ENCODE measurements at regions not wholly inside any gene's neighbourhood (a gene's known extent, or its start where the extent isn't known, plus 50 kb on each side); places are given as distances from the start of the nearest gene placed in this dataset.

DNA sequence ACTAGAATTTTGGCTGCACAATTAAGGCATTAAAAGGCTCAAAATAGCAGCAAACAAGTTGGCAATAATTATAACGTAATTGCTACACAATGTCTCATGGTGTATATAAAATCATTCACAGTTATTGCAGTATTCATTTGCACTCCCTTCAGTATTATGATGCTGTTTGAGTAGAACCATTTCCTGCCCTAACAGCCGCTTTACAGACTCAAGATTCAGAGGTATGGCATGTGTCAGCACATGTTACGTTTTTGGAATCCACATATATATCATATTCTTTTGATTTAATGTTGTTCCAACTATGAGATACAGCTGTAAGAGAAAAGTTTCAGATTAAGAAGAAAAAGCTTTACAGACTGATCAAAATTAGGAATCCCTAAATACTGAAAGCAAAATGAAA lies 56.3 kb upstream of the NCKAP5 start:
- H3K27ac Mint-ChIP-seq (ENCODE audit: unreplicated experiment), result no peak overlapping the region
- peaks cover 3% of the 10 kb centered on the region for H3K27me3 Mint-ChIP-seq (ENCODE audit: unreplicated experiment)
- TF ChIP-seq, protein P1, sequence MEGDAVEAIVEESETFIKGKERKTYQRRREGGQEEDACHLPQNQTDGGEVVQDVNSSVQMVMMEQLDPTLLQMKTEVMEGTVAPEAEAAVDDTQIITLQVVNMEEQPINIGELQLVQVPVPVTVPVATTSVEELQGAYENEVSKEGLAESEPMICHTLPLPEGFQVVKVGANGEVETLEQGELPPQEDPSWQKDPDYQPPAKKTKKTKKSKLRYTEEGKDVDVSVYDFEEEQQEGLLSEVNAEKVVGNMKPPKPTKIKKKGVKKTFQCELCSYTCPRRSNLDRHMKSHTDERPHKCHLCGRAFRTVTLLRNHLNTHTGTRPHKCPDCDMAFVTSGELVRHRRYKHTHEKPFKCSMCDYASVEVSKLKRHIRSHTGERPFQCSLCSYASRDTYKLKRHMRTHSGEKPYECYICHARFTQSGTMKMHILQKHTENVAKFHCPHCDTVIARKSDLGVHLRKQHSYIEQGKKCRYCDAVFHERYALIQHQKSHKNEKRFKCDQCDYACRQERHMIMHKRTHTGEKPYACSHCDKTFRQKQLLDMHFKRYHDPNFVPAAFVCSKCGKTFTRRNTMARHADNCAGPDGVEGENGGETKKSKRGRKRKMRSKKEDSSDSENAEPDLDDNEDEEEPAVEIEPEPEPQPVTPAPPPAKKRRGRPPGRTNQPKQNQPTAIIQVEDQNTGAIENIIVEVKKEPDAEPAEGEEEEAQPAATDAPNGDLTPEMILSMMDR (IDR thresholded peaks at IDR 0.05; ENCODE audit: partially characterized antibody, unreplicated experiment), result no peak

DNA sequence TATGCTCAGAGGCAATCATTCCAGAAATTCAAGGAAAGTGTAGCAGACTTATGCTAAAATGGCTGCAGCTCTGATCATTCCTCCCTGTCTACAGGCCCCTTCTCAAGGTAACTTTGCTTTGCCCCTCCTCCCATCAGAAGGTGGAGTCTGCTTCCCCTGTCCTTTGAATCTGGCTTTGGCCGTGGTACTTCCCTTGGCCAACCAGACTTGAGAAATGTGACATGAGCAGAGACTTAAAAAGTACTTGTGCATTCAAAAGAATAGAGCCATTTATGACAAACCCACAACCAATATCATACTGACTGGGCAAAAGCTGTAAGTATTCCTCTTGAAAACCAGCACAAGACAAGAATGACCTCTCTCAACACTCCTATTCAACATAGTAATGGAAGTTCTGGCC lies 59.5 kb upstream of the NCKAP5 start:
- Mint-ChIP-seq H3K9me3 (ENCODE audit: unreplicated experiment) (no peaks in the 10 kb centered on the region), H3K4me1 (ENCODE audit: low read depth, unreplicated experiment) (no peaks in the 10 kb centered on the region), H3K27me3 (ENCODE audit: unreplicated experiment) (no peaks in the 10 kb centered on the region), H3K36me3 (ENCODE audit: unreplicated experiment) (no peaks in the 10 kb centered on the region), H3K4me3 (ENCODE audit: unreplicated experiment) (no peak overlapping the region), H3K27ac (ENCODE audit: unreplicated experiment) (no peak overlapping the region)
- no peak for DNase-seq
- TF ChIP-seq, protein P1 (IDR thresholded peaks at IDR 0.05; ENCODE audit: partially characterized antibody, unreplicated experiment), result no peak

More for the DNA sequence above, 56.3 kb upstream of the NCKAP5 start:
- no peak for DNase-seq
- Mint-ChIP-seq H3K36me3 (ENCODE audit: unreplicated experiment) (no peaks in the 10 kb centered on the region), H3K4me1 (ENCODE audit: low read depth, unreplicated experiment) (no peaks in the 10 kb centered on the region), H3K4me3 (ENCODE audit: unreplicated experiment) (no peak overlapping the region), H3K9me3 (ENCODE audit: unreplicated experiment) (no peaks in the 10 kb centered on the region)

DNA sequence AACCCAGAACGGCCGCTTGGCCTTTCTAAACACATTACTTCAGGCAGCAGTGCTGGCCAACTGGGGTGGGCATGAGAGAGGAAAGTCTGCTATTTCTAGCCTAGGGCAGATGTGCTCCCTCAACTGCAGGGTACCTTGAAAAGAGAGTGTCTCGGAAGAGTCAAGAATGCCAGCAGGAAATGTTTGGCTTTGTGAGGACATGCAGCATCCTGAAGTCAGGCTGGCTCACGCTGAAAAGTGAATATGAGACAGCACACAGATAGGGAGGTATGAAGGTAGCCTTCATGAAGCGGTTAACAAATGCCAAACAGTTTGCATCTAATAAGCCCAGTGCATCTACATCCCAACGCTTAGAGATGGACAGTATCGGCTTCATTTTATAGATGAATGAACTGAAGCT lies 65.0 kb upstream of the NCKAP5 start:
- Mint-ChIP-seq H3K27ac (ENCODE audit: unreplicated experiment) (no peak overlapping the region), H3K27me3 (ENCODE audit: unreplicated experiment) (no peaks in the 10 kb centered on the region), H3K4me3 (ENCODE audit: unreplicated experiment) (no peak overlapping the region), H3K9me3 (ENCODE audit: unreplicated experiment) (no peaks in the 10 kb centered on the region), H3K36me3 (ENCODE audit: unreplicated experiment) (no peaks in the 10 kb centered on the region), H3K4me1 (ENCODE audit: low read depth, unreplicated experiment) (no peaks in the 10 kb centered on the region)
- no peak for DNase-seq
- TF ChIP-seq, protein P1 (IDR thresholded peaks at IDR 0.05; ENCODE audit: partially characterized antibody, unreplicated experiment), result no peak

DNA sequence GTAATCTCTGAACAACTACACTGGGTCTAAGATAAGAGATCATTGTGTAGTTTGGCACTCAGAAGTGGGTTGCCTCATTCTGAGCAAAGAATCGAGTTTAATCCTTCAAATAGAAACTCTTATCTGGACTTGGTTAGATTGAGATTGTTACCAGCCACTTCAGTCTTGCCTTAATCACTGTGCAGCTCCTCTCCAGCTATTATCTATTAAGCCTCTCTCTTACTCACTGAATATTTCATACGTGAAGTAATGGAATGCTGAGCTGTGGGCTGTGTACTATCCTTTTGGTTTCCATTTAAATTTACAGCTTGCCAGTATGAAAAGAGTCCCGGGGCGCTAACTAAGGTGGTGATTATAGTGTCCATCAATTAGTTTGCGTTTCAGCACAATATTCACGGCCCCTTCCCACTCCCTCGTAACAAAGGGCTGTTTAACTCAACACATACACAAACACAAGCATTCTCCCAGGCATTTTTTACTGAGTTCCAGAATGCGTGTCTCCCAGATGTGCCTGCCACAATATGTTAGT lies 65.7 kb upstream of the NCKAP5 start:
- no peak for DNase-seq
- Mint-ChIP-seq H3K9me3 (ENCODE audit: unreplicated experiment) (no peaks in the 10 kb centered on the region), H3K36me3 (ENCODE audit: unreplicated experiment) (no peaks in the 10 kb centered on the region), H3K4me3 (ENCODE audit: unreplicated experiment) (no peak overlapping the region), H3K27ac (ENCODE audit: unreplicated experiment) (no peak overlapping the region), H3K4me1 (ENCODE audit: low read depth, unreplicated experiment) (no peaks in the 10 kb centered on the region), H3K27me3 (ENCODE audit: unreplicated experiment) (no peaks in the 10 kb centered on the region)
- TF ChIP-seq, protein P1 (IDR thresholded peaks at IDR 0.05; ENCODE audit: partially characterized antibody, unreplicated experiment), result no peak

DNA sequence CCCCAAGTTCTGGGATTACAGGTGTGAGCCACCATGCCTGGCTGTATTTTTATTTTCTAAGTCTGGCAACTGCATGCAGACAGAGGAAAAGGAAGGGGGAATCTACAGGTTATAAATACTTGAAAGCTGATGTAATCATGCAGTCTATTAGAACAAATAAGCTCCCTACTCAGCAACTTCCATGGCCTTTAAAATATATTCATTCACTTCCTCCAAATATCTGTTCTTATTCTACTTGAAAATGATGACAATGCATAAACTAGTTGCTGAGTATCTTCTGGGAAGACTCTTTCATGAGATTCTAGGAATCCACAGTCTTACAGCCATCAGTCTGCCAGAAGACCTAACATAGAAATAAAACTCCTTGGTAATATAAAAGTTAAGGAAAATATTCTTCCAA lies 66.9 kb upstream of the NCKAP5 start:
- no peaks in the 10 kb centered on the region for H3K9me3 Mint-ChIP-seq (ENCODE audit: unreplicated experiment)
- no peaks in the 10 kb centered on the region for H3K4me1 Mint-ChIP-seq (ENCODE audit: low read depth, unreplicated experiment)
- H3K27me3 Mint-ChIP-seq (ENCODE audit: unreplicated experiment), result no peaks in the 10 kb centered on the region
- no peak overlapping the region for H3K27ac Mint-ChIP-seq (ENCODE audit: unreplicated experiment)
- H3K4me3 Mint-ChIP-seq (ENCODE audit: unreplicated experiment), result no peak overlapping the region
- no peak for DNase-seq
- H3K36me3 Mint-ChIP-seq (ENCODE audit: unreplicated experiment), result no peaks in the 10 kb centered on the region
- TF ChIP-seq, protein P1 (IDR thresholded peaks at IDR 0.05; ENCODE audit: partially characterized antibody, unreplicated experiment), result no peak

All from glutamatergic neuron (in vitro differentiated cells).